Activated CD4-positive, CD25-positive, alpha-beta regulatory T cell treated with anti-CD3 and anti-CD28 coated beads, Interleukin-2, amount 50 U/mL, for 16 hours (primary cell): ENCODE measurements at regions not wholly inside any gene's neighbourhood (a gene's known extent, or its start where the extent isn't known, plus 50 kb on each side); places are given as distances from the start of the nearest gene placed in this dataset.

Source experiments
- DNase-seq: peaks from one replicate; pipeline ENCODE4 v3.0.0-alpha.2; 2020; ENCODE audit warnings: low read depth, low spot score

DNA sequence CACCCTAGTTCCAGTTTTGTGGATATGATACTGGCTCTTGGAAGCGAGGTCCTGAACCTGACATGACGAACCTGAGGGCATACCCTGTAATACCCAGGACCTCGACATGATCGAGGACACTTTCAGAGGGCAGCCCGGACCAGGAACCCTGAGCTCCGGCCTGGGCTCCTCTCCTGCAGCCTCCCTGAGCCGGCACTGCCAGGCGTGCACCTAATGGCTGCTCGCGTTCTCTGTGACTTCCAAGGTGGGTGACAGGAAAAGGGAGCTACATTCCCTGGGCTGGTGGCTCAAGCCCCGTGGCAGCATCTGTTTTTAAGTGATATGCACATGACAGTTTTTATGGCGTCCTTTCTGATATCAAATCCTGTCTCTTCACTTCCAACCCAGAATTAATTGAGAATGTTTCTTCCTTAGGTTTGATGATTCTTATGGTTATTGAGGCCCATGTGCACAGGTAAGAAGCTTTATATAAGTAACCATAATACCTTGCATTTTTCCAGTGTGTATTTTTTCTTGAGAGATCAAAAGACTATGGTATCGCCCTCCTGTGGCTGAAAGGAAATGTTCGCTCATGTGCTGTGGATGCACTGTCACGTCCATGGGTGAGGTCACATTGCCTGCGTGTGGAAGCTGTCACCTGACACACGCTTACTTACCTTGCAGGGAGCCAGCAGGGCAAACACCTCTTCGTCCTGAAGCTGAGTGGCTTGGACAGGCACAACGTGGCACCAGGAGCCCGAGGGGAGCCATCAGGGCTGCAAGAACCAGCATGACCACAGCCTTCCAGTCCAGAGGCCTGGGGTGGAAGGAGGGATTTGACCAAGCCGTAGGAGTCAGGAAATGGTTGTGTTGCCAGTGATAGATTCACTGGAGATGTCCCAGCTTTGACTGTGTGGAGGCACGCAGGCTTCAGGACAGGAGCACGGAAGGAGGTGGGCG, 367.4 kb upstream of the MYT1L start:
- DNase-seq = no peak

DNA sequence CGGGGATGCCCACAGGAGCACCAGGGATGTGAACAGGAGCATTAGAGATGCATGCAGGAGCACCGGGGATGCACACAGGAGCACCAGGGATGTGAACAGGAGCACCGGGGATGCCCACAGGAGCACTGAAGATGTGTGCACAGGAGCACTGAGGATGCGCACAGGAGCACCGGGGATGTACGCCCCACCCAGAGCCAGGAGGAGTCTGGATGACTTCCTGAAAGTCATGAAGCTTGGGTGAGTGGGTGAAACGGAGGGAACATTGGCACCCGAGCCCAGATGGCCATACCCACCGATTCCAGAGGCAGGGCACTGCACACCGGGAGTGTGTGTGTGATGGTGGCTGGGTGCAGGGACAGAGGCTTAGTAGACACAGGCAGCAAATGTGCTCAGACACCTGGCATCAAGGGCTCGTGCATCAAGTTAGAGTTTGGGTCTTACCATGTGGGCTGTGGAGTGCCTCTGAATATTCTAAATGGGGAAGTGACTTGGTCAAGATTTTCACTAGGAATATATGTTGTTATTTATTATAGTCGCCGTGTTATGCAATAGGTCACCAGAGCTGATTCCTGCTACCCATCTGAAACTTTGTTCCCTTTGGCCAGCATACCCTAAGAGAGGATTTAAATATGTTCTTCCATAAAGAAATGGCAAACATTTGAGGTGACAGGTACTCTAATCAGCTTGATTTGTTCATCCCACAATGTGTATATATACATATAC, 365.8 kb upstream of the MYT1L start:
- DNase-seq = no peak

DNA sequence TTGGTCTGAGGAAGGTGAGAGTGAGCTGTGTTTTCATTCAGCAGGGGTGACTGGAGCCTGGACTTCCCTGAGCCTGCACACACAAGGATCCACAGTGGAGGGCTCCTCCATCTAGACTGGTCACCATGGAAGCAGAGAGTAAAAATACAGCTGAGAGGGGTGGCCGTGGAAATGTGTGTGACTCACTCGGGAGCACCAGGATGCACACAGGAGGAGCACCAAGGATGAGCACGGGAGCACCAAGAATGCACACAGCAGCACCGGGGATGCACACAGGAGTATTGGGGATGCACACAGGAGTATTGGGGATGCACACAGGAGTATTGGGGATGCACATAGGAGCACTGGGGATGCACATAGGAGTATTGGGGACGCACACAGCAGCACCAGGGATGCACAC, 365.2 kb upstream of the MYT1L start:
- no peak for DNase-seq

DNA sequence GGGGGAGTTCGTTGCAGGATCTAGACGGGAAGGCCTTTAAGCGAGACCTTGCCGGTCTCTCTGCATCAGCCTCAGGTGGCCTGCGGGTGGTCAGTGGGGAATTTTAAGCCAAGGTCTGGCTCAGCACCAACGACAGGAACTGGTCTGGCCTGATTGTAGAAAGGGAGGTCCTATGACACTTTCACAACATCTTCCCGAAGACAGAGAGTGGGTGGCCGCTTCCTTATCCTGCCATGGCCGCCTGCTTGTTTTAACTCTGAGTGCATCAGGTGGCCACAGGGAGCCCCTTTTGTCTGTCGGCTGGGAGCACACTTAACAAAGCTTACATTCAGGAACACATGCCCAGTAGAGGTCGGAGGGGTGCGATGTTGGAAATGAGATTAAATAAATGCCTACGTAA, 363.7 kb upstream of the MYT1L start:
- DNase-seq = no peak

DNA sequence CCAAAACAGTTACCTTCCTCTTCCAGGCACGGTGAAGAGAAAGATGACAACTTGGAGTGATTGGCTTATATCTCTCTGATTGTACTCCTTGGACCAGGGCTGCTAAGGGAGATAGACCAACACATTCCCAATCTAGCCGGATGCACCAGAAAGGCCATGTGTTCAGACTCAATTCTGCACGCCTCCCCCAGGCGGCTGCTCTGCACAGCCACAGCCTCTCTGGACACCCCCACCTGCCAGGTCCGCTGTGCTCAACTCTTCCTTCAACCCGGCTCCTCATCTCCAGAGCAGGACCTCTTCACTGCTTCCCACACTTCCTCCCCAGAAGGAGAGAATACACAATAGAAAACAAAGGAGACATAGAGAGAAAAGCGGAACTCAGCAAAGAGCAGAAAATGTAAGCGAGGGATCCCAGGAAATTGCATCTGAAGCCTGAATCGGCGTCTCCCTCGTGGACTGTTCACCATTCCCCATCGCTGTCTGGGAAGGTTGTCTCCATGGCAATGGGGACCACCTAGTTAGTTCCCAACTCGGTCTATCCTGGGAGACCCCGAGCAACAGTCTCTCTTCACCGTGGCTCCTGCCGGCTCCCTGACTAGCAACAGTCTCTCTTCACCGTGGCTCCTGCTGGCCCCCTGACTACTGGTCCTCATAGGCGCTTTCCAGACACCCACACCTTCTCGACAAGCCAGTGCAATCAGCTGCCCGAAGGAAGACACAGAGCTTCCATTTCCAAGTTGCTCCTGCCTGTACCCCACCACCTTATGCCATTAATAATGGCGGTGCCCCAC, 361.7 kb upstream of the MYT1L start:
- no peak for DNase-seq

DNA sequence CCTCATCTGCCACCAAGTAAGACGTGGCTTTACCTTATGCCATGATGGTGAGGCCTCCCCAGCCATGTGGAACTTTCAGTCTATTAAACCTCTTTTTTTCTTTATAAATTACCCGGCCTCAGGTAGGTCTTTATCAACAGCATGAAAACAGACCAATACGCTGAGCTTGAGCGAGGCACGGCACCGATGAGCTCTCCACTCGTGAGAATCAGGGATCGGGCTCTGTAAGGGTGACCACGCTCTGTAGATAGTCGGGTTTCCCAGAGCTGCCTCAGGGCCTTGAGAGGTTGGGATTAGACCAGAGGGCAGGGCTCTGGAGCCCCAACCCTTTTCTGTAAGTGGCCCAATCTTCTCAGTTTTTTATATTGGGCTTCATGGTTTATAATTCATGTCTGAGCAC, 360.3 kb upstream of the MYT1L start:
- no peak for DNase-seq

- DNase-seq = no peak
Measured at GRCh38 chr2:2690985-2691384, 359.9 kb upstream of the MYT1L start.

- no peak for DNase-seq
Measured at GRCh38 chr2:2689306-2689705, 358.2 kb upstream of the MYT1L start.

GRCh38 chr2:2688254-2688653, 357.2 kb upstream of the MYT1L start:
- DNase-seq = no peak

DNA sequence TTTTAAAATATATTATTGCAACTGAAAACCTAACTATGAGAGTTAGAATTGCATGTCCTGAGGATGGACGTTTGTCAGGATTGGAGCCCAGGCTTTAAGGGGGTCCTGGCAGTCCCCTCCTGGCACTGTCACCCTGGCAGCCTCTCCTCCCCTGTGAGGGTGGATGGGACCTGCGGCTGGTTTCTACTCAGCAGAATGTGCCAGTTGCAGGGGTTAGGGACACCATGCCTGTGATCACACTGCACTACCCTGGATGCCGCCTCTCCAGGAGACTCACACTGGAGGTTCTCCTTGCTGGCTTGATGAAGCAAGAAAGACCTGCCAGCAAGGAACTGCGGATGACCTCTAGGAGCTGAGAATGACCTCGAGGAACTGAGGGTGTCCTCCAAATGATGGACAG, 356.7 kb upstream of the MYT1L start:
- no peak for DNase-seq

DNA sequence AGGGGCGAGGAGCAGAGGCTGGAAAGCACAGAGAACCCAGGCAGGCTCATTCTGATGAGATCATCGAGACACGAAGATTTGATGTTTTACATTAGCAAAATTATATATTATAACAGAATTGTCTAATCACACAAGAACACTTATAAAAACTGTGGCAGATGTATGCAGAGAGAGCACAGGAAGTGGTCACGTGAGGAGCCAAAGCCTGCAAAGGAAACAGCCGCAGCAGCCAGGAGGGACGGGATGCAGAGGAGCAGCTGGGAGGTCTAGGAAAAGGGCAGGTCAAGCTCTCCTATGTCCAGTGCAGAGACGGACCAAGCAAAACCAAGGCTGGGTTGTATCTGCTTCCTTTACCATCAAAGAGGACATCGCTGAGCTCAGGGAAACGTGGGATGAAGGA, 355.1 kb upstream of the MYT1L start:
- no peak for DNase-seq

- no peak for DNase-seq
Measured at GRCh38 chr2:2683606-2684224, 352.6 kb upstream of the MYT1L start.

GRCh38 chr2:2682700-2683342, 351.7 kb upstream of the MYT1L start:
- no peak for DNase-seq

DNA sequence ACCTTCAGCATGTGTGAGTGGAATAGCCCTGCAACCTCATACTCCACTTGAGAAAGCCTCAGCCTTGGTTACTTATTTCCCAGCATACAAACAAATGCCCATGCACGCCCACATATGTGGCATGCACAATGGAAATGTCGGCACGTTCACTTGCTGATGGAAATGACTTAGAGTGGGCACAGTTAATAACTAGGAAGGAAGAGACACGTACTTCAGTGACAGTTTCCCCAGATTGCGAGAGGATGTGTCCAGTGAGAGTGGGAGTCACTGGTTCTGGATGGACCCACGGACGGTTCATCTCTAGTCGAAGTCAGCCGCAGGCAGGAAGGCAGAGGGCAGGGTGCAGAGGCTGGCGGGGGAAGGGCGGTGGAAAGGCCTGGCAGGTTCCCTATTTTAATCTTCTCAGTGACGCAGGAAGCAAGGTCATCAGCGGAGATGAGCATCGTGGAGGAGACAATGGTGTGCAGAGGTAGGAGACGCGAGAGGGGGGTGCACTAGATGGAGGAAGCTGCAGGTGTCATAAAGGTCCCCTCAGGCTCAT, 350.7 kb upstream of the MYT1L start:
- DNase-seq = no peak

GRCh38 chr2:2681085-2681484, 350.0 kb upstream of the MYT1L start:
- DNase-seq = no peak

DNA sequence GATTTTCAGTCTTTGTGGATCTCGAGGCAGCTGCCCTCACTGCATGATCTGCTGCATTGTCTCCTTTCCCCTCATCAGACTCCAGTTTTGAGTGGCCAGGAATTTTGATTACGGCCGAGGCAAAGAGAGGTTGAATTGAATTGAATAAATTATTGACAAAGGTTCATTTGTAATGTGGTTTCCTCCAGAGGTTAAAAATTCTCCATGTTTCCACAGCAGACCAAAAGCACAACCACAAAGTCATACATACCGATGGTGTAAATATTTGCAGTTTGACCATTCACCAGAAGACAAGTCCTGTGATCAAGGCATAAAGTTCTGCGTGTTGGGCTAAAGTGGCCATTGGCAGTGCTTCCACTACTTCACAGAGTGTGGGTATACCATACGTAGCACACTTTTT, 343.8 kb upstream of the MYT1L start:
- DNase-seq = no peak

DNA sequence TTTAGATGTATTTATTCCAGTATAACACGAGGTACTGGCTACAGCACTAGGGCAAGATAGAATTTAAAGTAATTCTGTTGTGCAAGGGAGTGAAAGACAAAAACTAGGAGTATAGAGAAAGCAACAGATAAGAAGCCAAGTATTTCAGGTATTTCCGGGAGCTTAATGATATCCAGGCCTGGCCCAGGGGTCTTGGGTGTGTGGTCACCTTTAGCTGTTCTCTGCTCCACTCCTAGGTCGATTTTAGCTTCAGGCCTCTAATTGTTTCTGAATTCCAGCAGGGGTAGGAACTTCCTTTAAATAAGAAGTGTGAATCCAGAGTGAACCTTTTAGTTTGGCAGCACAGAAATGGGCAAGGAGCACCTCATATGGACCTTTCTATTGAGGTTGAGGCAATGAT, 342.3 kb upstream of the MYT1L start:
- DNase-seq = no peak

- no peak for DNase-seq
Measured at GRCh38 chr2:2672249-2672648, 341.2 kb upstream of the MYT1L start.

GRCh38 chr2:2671826-2672225, 340.8 kb upstream of the MYT1L start:
- no peak for DNase-seq

DNA sequence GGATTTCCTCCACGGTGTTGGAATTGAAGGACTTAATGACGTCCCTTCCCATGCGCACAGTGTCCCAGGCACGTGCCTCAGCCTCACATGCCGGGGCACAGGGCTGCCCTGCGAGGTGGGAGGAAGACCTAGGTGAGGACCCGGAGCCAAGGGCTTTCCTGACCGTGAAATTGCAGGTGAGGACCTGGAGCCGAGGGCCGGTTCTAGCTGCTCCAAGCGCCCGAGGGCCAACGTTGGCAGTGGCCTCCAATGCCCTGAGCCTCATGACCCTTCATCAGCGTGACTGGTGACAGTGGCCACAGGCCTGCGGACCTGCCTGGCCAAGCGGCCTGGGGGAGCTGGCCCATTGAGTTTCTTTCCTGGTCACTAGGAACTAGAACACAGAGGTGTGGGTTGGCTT, 338.2 kb upstream of the MYT1L start:
- DNase-seq = no peak

DNA sequence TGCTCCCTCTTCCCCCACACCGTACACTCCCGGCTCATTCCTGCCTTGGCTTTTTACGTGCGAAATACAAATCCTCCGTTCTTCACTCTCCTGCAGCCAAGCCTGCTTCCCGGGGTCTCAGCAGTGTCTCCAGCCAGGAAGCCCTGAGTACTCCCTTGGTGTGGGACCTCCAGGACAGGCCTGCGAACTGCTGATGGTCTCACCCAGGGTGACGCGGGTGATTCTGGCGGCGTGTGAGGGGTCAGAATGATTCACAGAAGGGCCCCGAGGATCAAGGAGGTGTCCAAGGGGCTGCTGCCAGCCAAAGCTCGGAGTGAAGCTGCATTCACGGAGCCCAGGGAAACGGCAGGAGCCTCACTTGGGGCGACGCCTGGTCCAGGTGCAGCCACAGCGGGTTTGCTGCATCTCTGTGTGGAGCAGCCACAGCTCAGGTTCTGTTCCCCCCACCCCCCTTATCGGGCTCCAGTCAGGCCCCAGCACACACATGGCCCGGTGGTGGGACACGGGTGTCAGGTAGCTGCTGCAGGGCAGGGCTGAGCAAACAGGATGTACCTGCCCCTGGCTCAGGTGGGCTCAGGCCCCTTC, 337.7 kb upstream of the MYT1L start:
- DNase-seq = no peak
